GM21528 (cell line): ENCODE measurements at regions not wholly inside any gene's neighbourhood (a gene's known extent, or its start where the extent isn't known, plus 50 kb on each side); places are given as distances from the start of the nearest gene placed in this dataset.

Experiments
- ATAC-seq: cut with Tn5 transposase; IDR thresholded peaks from one replicate; pipeline ENCODE4 v1.9.1; 2021; ENCODE audit warnings: mild to moderate bottlenecking, moderate library complexity; ENCODE audit not compliant: unreplicated experiment, low FRiP score

GRCh38 chr22:48706934-48707762, 1120.5 kb downstream of the BRD1 start:
- no peak for ATAC-seq

DNA sequence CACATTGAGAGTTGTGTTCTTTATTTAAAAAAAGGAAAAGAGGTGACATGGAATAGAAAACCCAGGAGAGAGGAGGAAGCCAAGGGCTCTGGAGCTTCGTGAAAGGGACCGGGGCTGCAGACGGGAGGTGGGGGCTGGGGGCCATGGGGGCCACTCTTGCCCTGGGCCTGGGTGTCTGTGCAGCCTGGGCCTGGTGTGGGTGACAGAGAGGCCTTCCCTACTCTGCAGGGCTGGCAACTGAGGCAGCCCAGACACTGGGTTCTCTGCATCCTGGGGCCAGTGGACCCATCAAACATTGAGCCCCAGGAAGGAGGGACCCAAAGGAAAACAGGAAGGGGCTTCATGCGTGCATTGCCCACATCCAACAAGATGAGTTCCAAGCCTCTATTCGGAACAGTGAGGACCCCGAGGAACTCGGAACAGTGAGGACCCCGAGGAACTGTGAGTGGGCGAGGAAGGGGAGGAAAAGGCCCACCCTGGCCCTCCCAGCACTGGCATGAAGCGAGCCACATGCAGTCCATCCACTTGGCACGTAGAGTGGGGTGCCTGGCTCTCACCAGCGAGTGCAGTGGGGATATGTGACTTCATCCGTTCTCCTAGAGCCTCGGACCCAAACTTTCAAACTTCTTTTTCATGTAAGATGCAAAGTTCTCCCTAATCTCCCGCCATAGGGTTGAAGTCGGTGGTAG, 1121.6 kb downstream of the BRD1 start:
- no peak for ATAC-seq

DNA sequence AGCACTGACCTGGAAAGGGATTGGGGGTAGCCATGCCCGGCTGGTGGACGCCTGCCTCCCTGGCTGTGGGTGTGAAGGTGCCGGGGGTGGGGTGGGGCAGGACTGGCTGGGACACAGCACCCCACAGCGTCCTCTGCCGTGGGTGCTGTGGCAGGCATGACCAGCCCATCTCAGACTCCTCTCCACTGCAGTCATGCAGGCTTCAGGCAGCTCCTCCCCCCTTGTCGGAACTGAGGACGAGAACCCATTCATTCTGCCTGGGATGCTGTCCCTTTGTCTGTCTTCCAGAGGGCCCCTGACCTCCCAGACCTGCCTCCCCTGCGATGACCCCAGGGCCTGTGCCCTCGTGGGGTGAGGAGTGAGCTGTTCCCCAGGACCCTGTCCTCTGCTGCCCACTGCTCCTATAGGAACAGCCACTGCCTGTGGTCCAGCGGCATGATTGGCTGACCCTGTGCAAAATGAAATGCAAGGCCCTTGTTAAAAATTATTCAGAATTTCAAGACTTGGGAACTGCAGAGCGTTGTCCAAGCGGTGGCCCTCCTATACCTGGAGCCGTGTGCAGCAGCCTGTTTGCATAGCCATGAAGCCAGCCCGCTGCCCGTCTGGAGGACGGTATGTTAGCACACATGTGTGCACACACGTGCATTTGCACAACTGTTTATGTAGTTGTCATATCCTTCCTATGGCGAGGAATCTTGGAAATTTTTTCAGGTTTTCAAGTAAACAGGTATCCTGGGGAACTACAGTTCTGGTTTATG, 1122.3 kb downstream of the BRD1 start:
- no peak for ATAC-seq

DNA sequence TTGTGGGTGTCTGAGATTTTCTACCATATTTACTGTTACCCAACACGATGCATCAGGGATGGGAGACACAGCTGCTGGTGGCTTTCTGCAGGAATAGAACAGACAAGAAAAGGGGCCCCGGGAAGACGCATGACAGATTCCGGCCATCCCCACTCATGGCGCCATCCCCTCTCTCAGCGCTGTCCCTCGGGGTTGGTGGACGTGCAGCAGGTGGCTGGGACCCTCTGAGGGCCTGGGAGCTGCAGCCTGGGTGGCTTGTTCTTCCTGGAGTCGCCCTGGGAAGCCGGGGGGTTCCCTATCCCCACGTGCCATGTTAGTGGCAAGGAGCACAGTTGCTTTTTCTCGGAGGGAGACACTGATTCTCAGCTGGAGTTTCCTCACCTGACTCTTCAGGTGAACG, 1123.3 kb downstream of the BRD1 start:
- no peak for ATAC-seq

DNA sequence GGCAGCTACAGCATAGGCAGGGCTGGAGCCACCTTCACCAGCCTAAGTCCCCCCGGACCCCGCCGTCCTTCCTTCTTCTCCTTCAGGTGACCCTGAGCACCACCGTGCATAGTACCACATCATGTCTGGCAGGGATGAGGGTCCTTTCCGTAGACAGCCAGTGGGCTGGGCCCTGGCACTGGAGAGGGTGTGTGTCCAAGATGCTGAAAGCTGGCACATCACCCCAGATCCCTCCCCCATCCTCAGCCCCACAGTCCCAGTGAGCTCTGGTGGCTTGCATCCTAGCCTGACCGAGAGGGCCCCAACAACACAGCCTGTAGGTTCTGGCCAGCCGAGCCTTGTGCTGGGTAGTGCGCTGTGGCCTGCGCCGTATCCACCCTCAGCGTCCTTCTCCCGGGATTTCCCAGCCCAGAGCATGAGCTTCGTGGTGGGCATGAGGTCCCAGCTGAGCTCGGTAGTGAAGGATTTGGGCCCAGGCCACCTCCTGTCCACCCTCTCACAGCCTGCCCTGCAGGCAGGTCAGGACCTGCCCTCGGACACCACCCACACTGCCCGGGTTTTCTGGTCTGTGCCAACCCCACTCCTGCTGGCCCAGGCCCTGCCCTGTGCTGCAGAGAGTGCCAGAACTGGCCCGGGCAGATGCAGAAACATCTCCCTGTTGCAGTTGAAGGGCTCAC, 1124.3 kb downstream of the BRD1 start:
- no peak for ATAC-seq

DNA sequence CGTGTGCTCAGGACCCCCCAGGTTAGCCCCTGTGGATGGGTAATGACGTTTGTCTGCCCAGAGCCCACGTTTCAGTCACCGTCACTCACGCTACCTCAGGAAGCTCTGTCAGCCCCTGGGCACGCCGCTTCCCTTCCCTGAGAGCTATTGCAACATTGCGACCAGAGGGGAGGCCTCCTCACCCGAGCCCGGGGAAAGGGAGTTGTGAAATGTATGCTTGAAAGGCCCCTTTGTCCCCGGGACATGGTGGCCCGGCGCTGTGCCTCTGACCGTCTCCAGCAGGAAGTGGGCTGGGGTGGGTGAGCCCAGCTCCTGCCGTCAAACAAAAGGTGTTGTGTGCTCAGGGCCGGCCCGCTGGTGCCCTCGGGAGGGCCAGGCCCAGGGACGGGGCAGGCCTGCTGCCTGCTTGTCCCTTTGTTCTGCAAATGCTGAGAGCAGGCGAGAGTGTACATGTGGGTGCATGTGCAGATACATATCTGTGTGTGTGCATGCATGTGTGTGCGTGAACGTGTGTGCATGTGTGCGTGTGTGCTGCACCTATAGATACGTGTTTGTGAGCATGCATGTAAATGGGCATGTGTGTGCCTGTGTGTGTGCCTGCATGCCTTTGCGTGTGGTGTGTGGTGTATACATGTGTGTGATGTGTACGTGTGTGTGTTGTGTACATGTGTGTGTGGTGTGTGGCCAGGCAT, 1125.0 kb downstream of the BRD1 start:
- ATAC-seq = no peak

- no peak for ATAC-seq
Measured at GRCh38 chr22:48701296-48702030, 1126.2 kb downstream of the BRD1 start.

GRCh38 chr22:48700566-48701295, 1126.9 kb downstream of the BRD1 start:
- no peak for ATAC-seq

DNA sequence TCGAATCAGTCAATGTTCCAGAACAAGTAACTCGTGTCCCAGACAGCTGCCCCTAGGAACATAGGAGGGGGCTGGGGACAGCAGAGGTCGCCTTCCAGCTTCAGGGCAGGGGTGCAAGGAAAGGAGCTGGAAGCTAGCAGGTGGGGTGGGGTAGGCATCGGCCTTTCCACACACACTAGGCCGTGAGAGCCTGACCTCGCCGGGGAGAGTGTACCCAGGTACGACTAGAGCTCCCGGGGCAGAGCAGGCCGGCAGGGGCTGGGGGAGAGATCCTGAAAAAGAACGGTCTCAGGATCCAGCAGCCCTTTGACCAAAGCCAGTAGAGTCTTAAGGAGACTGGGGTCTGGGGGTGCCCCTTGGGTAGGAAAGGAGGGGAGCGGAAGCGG, 1127.5 kb downstream of the BRD1 start:
- ATAC-seq = no peak

DNA sequence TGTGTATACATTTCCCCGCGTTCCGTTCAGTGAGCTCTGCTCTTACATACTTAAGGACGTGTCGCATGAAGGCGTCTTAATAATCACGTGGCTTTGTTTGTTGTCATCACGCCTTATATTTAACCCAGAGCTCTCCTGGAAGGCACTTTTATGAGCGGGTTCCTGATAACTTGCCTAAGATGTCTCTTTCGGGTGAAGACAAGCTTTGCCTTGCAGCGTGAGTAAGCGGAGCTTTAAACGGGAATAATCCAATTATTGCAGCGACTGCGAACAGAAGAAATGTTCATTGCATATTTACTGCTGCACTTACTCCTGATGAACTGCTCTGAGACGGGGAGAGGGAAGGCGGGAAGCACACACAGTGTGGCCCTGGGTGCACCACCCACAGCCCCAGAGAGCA, 1128.2 kb downstream of the BRD1 start:
- no peak for ATAC-seq

- no peak for ATAC-seq
Measured at GRCh38 chr22:48698618-48699017, 1129.1 kb downstream of the BRD1 start.

DNA sequence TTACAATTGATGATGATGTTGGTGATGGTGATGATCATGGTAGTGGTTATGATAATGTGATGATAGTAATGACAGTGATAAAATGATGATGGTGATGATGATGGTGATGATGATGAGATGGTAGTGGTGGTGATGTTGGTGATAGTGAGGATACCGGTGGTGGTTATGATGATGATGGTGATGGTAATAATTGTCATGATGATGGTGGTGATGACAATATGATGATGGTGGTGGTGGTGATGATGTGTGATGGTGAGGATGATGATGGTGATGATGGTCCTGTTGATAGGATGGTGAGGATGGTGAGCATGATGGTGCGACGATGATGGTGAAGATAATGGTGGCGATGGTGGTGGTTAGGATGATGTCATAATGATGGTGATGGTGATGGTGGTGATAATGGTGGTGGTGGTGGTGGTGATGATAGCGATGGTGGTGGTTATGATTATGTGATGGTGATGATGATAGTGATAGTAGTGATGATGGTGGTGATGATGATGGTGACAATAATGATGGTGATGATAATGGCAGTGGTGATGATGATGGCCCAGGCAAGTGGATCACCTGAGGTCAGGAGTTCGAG, 1129.9 kb downstream of the BRD1 start:
- ATAC-seq = no peak

GRCh38 chr22:48697223-48697622, 1130.5 kb downstream of the BRD1 start:
- ATAC-seq = no peak

- ATAC-seq = no peak
Measured at GRCh38 chr22:48696371-48696770, 1131.3 kb downstream of the BRD1 start.

DNA sequence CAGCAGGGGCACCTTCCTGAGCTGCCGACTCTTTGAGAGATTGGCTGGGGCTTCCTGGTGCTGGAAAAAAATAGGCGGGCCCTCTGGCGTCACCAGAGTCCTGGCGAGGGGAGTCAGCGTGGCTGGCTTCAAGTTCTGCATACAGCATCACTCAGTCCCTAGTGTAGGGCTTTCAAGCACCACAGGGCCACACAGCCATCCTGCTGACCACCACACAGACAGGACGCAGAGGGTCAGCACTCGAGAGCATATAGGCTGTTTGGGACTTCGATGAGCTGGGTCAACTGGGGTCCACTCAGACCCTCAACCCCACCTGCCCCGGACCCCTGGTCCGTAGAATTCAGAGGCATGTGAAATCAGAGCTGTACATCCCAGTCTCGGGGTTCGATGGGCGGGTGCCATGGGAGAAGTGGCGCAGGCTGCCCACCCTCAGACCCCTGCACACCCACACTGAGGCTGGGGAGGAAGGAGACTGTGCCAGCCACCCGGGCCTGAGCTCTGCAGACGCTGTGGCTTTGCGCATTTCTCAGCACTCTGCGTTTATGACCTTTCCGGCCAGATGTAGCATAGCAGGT, 1131.9 kb downstream of the BRD1 start:
- ATAC-seq = no peak

GRCh38 chr22:48695251-48695650, 1132.4 kb downstream of the BRD1 start:
- no peak for ATAC-seq

DNA sequence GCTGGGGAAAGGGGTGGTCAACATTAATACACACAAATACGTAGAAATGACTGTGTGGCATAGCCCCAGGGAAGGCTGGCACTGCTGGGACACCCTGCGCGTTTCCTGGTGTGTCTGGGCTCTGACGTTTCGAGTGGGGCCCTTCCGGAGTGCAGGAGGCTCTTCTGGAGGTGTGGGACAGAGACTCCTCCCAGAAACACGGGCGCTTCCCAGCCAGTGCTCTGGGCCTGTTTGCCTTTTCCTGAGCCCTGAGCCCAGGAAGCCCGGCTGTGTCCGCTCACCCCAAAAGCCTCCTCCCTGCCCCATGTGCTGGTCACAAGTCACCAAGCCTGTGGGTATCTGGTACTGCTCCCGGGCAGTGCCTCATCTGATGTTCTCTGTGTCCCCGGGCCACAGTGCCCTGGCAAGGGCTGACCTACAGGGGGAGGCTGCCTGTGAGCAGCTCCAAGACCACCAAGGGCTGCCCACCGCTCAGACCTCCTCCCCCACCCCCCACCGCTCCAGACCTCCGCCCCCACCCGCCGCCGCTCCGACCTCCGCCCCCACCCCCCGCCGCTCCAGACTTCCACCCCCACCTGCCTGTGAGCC, 1133.3 kb downstream of the BRD1 start:
- no peak for ATAC-seq
